Fibroblast of skin of left biceps (primary cell): ENCODE measurements at regions not wholly inside any gene's neighbourhood (a gene's known extent, or its start where the extent isn't known, plus 50 kb on each side); places are given as distances from the start of the nearest gene placed in this dataset.
A peak's percentile ranks its signal among the peaks of the same experiment; 100 is the strongest.

Source experiments
- DNase-seq, 2 experiments: peaks; one replicate each; pipeline ENCODE4 v3.0.0-alpha.2; 2013; ENCODE audit warnings: low read depth in 2 of 2

- DNase-seq, result no peak
These were observed 61.2 kb upstream of the RPH3AL start for GRCh38 chr17:413706-414380.

GRCh38 chr17:413016-413350 lies 60.4 kb upstream of the RPH3AL start:
- DNase-seq, result no peak

- peak; percentile 28 to 34 for DNase-seq
These were observed 59.8 kb upstream of the RPH3AL start for GRCh38 chr17:412211-413015.

GRCh38 chr17:411421-412120 lies 59.0 kb upstream of the RPH3AL start:
- no peak for DNase-seq

GRCh38 chr17:410543-411401 lies 58.2 kb upstream of the RPH3AL start:
- no peak for DNase-seq

- peak; percentile 94 to 95 for DNase-seq
These were observed 57.4 kb upstream of the RPH3AL start for GRCh38 chr17:409848-410542.

- DNase-seq, result no peak
These were observed 56.8 kb upstream of the RPH3AL start for GRCh38 chr17:409308-409847.

GRCh38 chr17:404703-405102 lies 52.1 kb upstream of the RPH3AL start:
- DNase-seq, result no peak
